ENCODE measurements at regions not wholly inside any gene's neighbourhood (a gene's known extent, or its start where the extent isn't known, plus 50 kb on each side); places are given as distances from the start of the nearest gene placed in this dataset.

- TF ChIP-seq BMI1 (IDR thresholded peaks at IDR 0.05; ENCODE audit: borderline replicate concordance) (no peak), SIX5 (IDR thresholded peaks at IDR 0.05; ENCODE audit: low read depth, low read length, severe bottlenecking) (no peak), TCF3 (IDR thresholded peaks at IDR 0.05; ENCODE audit: borderline replicate concordance, insufficient read depth, low read depth, low read length) (no peak), BCL11A (IDR thresholded peaks at IDR 0.05; ENCODE audit: low read depth, low read length) (no peak), ESRRA (IDR thresholded peaks at IDR 0.05; ENCODE audit: low read length) (no peak), NRF1 (conservative IDR thresholded peaks at IDR 0.05; ENCODE audit: low read depth, low read length) (no peak)
These were observed 116.1 kb upstream of the CPSF6 start (continued) for GRCh38 chr12:69123311-69123710.

GRCh38 chr12:69123919-69124638, 115.3 kb upstream of the CPSF6 start:
- 48% methylated on average over 8 of the region's 8 CpGs for WGBS (ENCODE audit: insufficient coverage, insufficient replicate concordance, low lambda C conversion rate, missing lambda C conversion rate)
- peaks cover 0 to 2% of the 10 kb centered on the region in 2 experiments; a peak in 1 of 4 replicates for H3K27me3 ChIP-seq (replicated peaks in 1 of 2; ENCODE audit: control insufficient read depth in 2 of 2, insufficient read depth in 2 of 2, low read length in 1 of 2)
- no peaks in the 10 kb centered on the region for H3K9me3 ChIP-seq (replicated peaks; ENCODE audit: control insufficient read depth, insufficient read depth, low read length)
- ATAC-seq = no peak
- intact Hi-C loops (cut with micrococcal nuclease; ENCODE audit: unreplicated experiment) (no loop called here), in situ Hi-C loops (cut with MboI) (no loop called here)
- H3K27ac ChIP-seq (ENCODE audit: control insufficient read depth, insufficient read depth) = no peak overlapping the region
- no peaks in the 10 kb centered on the region for H4K20me1 ChIP-seq (ENCODE audit: control insufficient read depth, insufficient read depth)
- H3K79me2 ChIP-seq (ENCODE audit: control insufficient read depth, insufficient read depth, low read length) = no peaks in the 10 kb centered on the region
- CTCF ChIA-PET = no interaction called here
- no peak overlapping the region for H3K9ac ChIP-seq (ENCODE audit: control insufficient read depth, insufficient read depth, low read length)
- no peak overlapping the region for H3K4me2 ChIP-seq (ENCODE audit: control insufficient read depth, insufficient read depth)
- BruUV-seq (replicated peaks) = no TSS peak
- TF ChIP-seq JUND (IDR thresholded peaks at IDR 0.05; ENCODE audit: low read depth, low read length) = no peak
- TF ChIP-seq, protein P1, sequence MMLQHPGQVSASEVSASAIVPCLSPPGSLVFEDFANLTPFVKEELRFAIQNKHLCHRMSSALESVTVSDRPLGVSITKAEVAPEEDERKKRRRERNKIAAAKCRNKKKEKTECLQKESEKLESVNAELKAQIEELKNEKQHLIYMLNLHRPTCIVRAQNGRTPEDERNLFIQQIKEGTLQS (IDR thresholded peaks at IDR 0.05; ENCODE audit: borderline replicate concordance, extremely low read depth, low read depth, low read length) = no peak
- TF ChIP-seq ATF2 (IDR thresholded peaks at IDR 0.05; ENCODE audit: low read length) = no peak
- no peaks in the 10 kb centered on the region for H3K36me3 ChIP-seq (ENCODE audit: control insufficient read depth in 2 of 2, insufficient read depth in 2 of 2, low read length in 1 of 2)
- SMC1A ChIA-PET (ENCODE audit: uncharacterized antibody, unreplicated experiment) = no interaction called here
- RAD21 ChIA-PET (ENCODE audit: unreplicated experiment) = no interaction called here
- no peaks in the 10 kb centered on the region for H3K4me1 ChIP-seq (ENCODE audit: control insufficient read depth, insufficient read depth, low read length)
- POLR2A ChIA-PET = no interaction called here
- no peak overlapping the region for H2AFZ ChIP-seq (ENCODE audit: control insufficient read depth, low read depth, low read length)
- DNase-seq (ENCODE audit: low read depth, low spot score) = no peak
- no peak overlapping the region for H3K4me3 ChIP-seq
- FAIRE-seq = no peak
